IMR-90 (cell line): ENCODE measurements at regions not wholly inside any gene's neighbourhood (a gene's known extent, or its start where the extent isn't known, plus 50 kb on each side); places are given as distances from the start of the nearest gene placed in this dataset.
"Not testable (repeated sequence)": the region's sequence is repeated elsewhere in the genome, so short reads cannot be mapped to it uniquely, and the experiment has no call there.

Experiments
- ATAC-seq: fragments of 200-7000 bp; cut with Tn5 transposase; 2 replicates; pipeline ENCODE4 v1.9.1; 2020; ENCODE audit warnings: low read depth, mild to moderate bottlenecking, moderate library complexity
- BruUV-seq: library from RNA; stranded (reverse); fragments of 400-500 nt; replicated peaks from 2 replicates; lab custom pipeline; 2021; lab: Mats Ljungman, UMichigan
- CTCF ChIA-PET: fragments of 300-600 bp; formaldehyde crosslinking; extraction: SDS; loops from one replicate; lab custom pipeline; 2021; ENCODE audit warnings: antibody characterized with exemption; lab: Yijun Ruan, JAX
- POLR2A ChIA-PET: fragments of 300-600 bp; sonication (Branson Sonifier 250); formaldehyde crosslinking; loops from one replicate; lab custom pipeline; 2022; ENCODE audit warnings: antibody characterized with exemption; ENCODE audit not compliant: unreplicated experiment; lab: Charles Lee
- DNase-seq: peaks from one replicate; pipeline ENCODE4 v3.0.0; 2013
- H2AFZ ChIP-seq: replicated peaks from 2 replicates; pipeline ENCODE3; 2013; ENCODE audit warnings: low read length, mild to moderate bottlenecking; ENCODE audit not compliant: poor library complexity
- H2AK5ac ChIP-seq: 2 replicates; pipeline ENCODE4 v1.6.1; 2013; ENCODE audit warnings: low read depth, low read length, inconsistent platforms
- H2AK9ac ChIP-seq: replicated peaks from 2 replicates; pipeline ENCODE3; 2013; ENCODE audit warnings: mild to moderate bottlenecking, low read depth, low read length, moderate library complexity; ENCODE audit not compliant: poor library complexity
- H2BK120ac ChIP-seq: 2 replicates; pipeline ENCODE4 v1.6.1; 2013; ENCODE audit warnings: low read depth, low read length, inconsistent platforms
- H2BK15ac ChIP-seq: 3 replicates; pipeline ENCODE4 v1.6.1; 2013; ENCODE audit warnings: low read depth, low read length, inconsistent platforms
- H2BK20ac ChIP-seq: 2 replicates; pipeline ENCODE4 v1.6.1; 2013; ENCODE audit warnings: low read depth, mild to moderate bottlenecking, inconsistent platforms, low read length, moderate library complexity
- H2BK5ac ChIP-seq: 2 replicates; pipeline ENCODE4 v1.6.1; 2013; ENCODE audit warnings: mild to moderate bottlenecking, low read depth, low read length, inconsistent platforms; ENCODE audit not compliant: poor library complexity, severe bottlenecking
- H3K14ac ChIP-seq: replicated peaks from 2 replicates; pipeline ENCODE4 v1.6.1; 2013; ENCODE audit warnings: low read depth, low read length, inconsistent platforms
- H3K18ac ChIP-seq: 2 replicates; pipeline ENCODE4 v1.6.1; 2013; ENCODE audit warnings: low read depth, low read length, control low read depth
- H3K23ac ChIP-seq: 2 replicates; pipeline ENCODE4 v1.6.1; 2013; ENCODE audit warnings: low read depth, low read length, inconsistent platforms
- H3K27ac ChIP-seq: 2 replicates; pipeline ENCODE4 v1.5.1; 2013; ENCODE audit warnings: mild to moderate bottlenecking, control low read depth, low read length; ENCODE audit not compliant: insufficient read depth
- H3K27me3 ChIP-seq: 2 replicates; pipeline ENCODE4 v1.6.1; 2013; ENCODE audit warnings: low read length; ENCODE audit not compliant: control insufficient read depth, insufficient read depth
- H3K36me3 ChIP-seq: 2 replicates; pipeline ENCODE4 v1.6.1; 2013; ENCODE audit warnings: low read length, mixed read lengths; ENCODE audit not compliant: control insufficient read depth, insufficient read depth
- H3K4ac ChIP-seq: 2 replicates; pipeline ENCODE4 v1.6.1; 2013; ENCODE audit warnings: low read depth, low read length, inconsistent platforms
- H3K4me1 ChIP-seq: 2 replicates; pipeline ENCODE4 v1.6.1; 2013; ENCODE audit warnings: low read length, mixed read lengths; ENCODE audit not compliant: control insufficient read depth, insufficient read depth
- H3K4me2 ChIP-seq: 2 replicates; pipeline ENCODE4 v1.6.1; 2013; ENCODE audit warnings: low read depth, mild to moderate bottlenecking, control low read depth, low read length, moderate library complexity
- H3K4me3 ChIP-seq: 2 replicates; pipeline ENCODE4 v1.5.1; 2013; ENCODE audit warnings: low read depth, mild to moderate bottlenecking, control low read depth, low read length, moderate library complexity; ENCODE audit not compliant: insufficient read depth
- H3K56ac ChIP-seq: 2 replicates; pipeline ENCODE4 v1.6.1; 2013; ENCODE audit warnings: low read length, inconsistent platforms; ENCODE audit not compliant: insufficient read depth; ENCODE audit errors: extremely low read depth
- H3K79me1 ChIP-seq, 2 experiments: 2 replicates each; pipeline ENCODE4 v1.6.1; 2013; ENCODE audit warnings: low read length in 2 of 2, inconsistent platforms in 1 of 2, low read depth in 1 of 2
- H3K9ac ChIP-seq: 2 replicates; pipeline ENCODE4 v1.6.1; 2013; ENCODE audit warnings: low read depth, low read length, control low read depth
- H3K9me1 ChIP-seq: 2 replicates; pipeline ENCODE4 v1.6.1; 2013; ENCODE audit warnings: low read length, inconsistent platforms; ENCODE audit not compliant: insufficient read depth
- H3K9me3 ChIP-seq: 2 replicates; pipeline ENCODE4 v1.6.1; 2013; ENCODE audit warnings: low read length; ENCODE audit not compliant: control insufficient read depth, insufficient read depth
- H4K20me1 ChIP-seq: 2 replicates; pipeline ENCODE4 v1.6.1; 2013; ENCODE audit warnings: low read length, inconsistent platforms; ENCODE audit not compliant: insufficient read depth
- H4K5ac ChIP-seq: 2 replicates; pipeline ENCODE4 v1.6.1; 2013; ENCODE audit warnings: mild to moderate bottlenecking, low read depth, low read length, control low read depth
- H4K8ac ChIP-seq, 2 experiments: 2 replicates each; pipeline ENCODE4 v1.6.1; 2013; ENCODE audit warnings: low read depth in 2 of 2, low read length in 2 of 2, control low read depth in 1 of 2, inconsistent platforms in 1 of 2
- H4K91ac ChIP-seq: 2 replicates; pipeline ENCODE4 v1.6.1; 2013; ENCODE audit warnings: low read depth, low read length, inconsistent platforms; ENCODE audit not compliant: insufficient read depth
- WGBS, 2 experiments: methylation state at CpG; one replicate each; pipeline versions ENCODE4 v1.1.5 to v1.1.7; 2013; ENCODE audit warnings: missing lambda C conversion rate in 2 of 2; ENCODE audit not compliant: insufficient read length in 1 of 2; ENCODE audit errors: extremely low coverage in 2 of 2; 5-methylcytosine and 5-hydroxymethylcytosine counted together
- dilution Hi-C: fragments of 300-500 bp; cut with HindIII; formaldehyde crosslinking; loops from one replicate; pipeline ENCODE4 v1.14.3; 2018; ENCODE audit warnings: low sequenced_read_pairs; ENCODE audit not compliant: unreplicated experiment
- in situ Hi-C: fragments of 300-500 bp; cut with MboI; formaldehyde crosslinking; loops from 3 replicates; pipeline ENCODE4 v1.14.3; 2019; ENCODE audit warnings: low sequenced_read_pairs, inconsistent platforms, mixed read lengths
- intact Hi-C: fragments of 100-400 bp; cut with micrococcal nuclease; formaldehyde crosslinking; loops from 2 replicates; pipeline ENCODE4 v1.10.0; 2022

DNA sequence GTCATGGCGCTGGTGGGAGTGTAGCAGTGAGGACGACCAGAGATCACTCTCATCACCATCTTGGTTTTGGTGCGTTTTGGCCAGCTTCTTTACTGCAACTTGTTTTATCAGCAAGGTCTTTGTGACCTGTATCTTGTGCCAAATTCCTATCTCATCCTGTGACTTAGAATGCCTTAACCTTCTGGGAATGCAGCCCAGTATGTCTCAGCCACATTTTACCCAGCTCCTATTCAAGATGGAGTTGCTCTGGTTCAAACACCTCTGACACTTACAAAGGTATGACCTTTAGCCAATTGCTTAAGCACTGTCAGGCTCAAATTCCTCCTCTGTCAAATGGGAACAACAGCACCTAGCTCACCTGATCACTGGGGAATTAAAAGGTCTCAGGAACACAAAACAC is 235.1 kb upstream of the ID2 start:
- H2BK15ac ChIP-seq = peak overlapping the region; percentile 53; the same call in 1 of the 3 replicates
- H3K9ac ChIP-seq, ATAC-seq, H4K8ac ChIP-seq, H3K4me1 ChIP-seq, H3K79me1 ChIP-seq, intact Hi-C loops, BruUV-seq, H2BK120ac ChIP-seq, H4K5ac ChIP-seq, in situ Hi-C loops, H3K27ac ChIP-seq, POLR2A ChIA-PET, H3K4ac ChIP-seq, H4K20me1 ChIP-seq, dilution Hi-C loops, H3K27me3 ChIP-seq, H2BK5ac ChIP-seq, H3K14ac ChIP-seq, H3K4me2 ChIP-seq, H2BK20ac ChIP-seq, H3K18ac ChIP-seq, H2AFZ ChIP-seq, H2AK9ac ChIP-seq, H3K4me3 ChIP-seq, H4K91ac ChIP-seq, H3K9me1 ChIP-seq, H3K9me3 ChIP-seq, H3K23ac ChIP-seq, H3K36me3 ChIP-seq: not testable (repeated sequence)
- 100% methylated on average over 1 of the region's 3 CpGs; no CpG with 5 or more reads in 1 of the 2 experiments for WGBS, 2 experiments
- H3K56ac ChIP-seq = peak overlapping the region; percentile 26; the same call in 1 of the 2 replicates
- peak; percentile 32 for DNase-seq
- peak overlapping the region; percentile 34; the same call in 1 of the 2 replicates for H2AK5ac ChIP-seq
- CTCF ChIA-PET = interaction anchor here (0.9 kb wide), 1 partner anchor 98 kb away, joined by 4 read pairs; no protein-coding TSS in a partner anchor
